IMR-90 (cell line): ENCODE measurements at regions not wholly inside any gene's neighbourhood (a gene's known extent, or its start where the extent isn't known, plus 50 kb on each side); places are given as distances from the start of the nearest gene placed in this dataset.

Experiments used
- ATAC-seq: fragments of 200-7000 bp; cut with Tn5 transposase; 2 replicates; pipeline ENCODE4 v1.9.1; 2020; ENCODE audit warnings: low read depth, mild to moderate bottlenecking, moderate library complexity
- BruUV-seq: library from RNA; stranded (reverse); fragments of 400-500 nt; replicated peaks from 2 replicates; lab custom pipeline; 2021; lab: Mats Ljungman, UMichigan
- CTCF ChIA-PET: fragments of 300-600 bp; formaldehyde crosslinking; extraction: SDS; loops from one replicate; lab custom pipeline; 2021; ENCODE audit warnings: antibody characterized with exemption; lab: Yijun Ruan, JAX
- POLR2A ChIA-PET: fragments of 300-600 bp; sonication (Branson Sonifier 250); formaldehyde crosslinking; loops from one replicate; lab custom pipeline; 2022; ENCODE audit warnings: antibody characterized with exemption; ENCODE audit not compliant: unreplicated experiment; lab: Charles Lee
- DNase-seq: peaks from one replicate; pipeline ENCODE4 v3.0.0; 2013
- H2AFZ ChIP-seq: replicated peaks from 2 replicates; pipeline ENCODE3; 2013; ENCODE audit warnings: low read length, mild to moderate bottlenecking; ENCODE audit not compliant: poor library complexity
- H2AK5ac ChIP-seq: 2 replicates; pipeline ENCODE4 v1.6.1; 2013; ENCODE audit warnings: low read depth, low read length, inconsistent platforms
- H2AK9ac ChIP-seq: replicated peaks from 2 replicates; pipeline ENCODE3; 2013; ENCODE audit warnings: mild to moderate bottlenecking, low read depth, low read length, moderate library complexity; ENCODE audit not compliant: poor library complexity
- H2BK120ac ChIP-seq: 2 replicates; pipeline ENCODE4 v1.6.1; 2013; ENCODE audit warnings: low read depth, low read length, inconsistent platforms
- H2BK15ac ChIP-seq: 3 replicates; pipeline ENCODE4 v1.6.1; 2013; ENCODE audit warnings: low read depth, low read length, inconsistent platforms
- H2BK20ac ChIP-seq: 2 replicates; pipeline ENCODE4 v1.6.1; 2013; ENCODE audit warnings: low read depth, mild to moderate bottlenecking, inconsistent platforms, low read length, moderate library complexity
- H2BK5ac ChIP-seq: 2 replicates; pipeline ENCODE4 v1.6.1; 2013; ENCODE audit warnings: mild to moderate bottlenecking, low read depth, low read length, inconsistent platforms; ENCODE audit not compliant: poor library complexity, severe bottlenecking
- H3K14ac ChIP-seq: replicated peaks from 2 replicates; pipeline ENCODE4 v1.6.1; 2013; ENCODE audit warnings: low read depth, low read length, inconsistent platforms
- H3K18ac ChIP-seq: 2 replicates; pipeline ENCODE4 v1.6.1; 2013; ENCODE audit warnings: low read depth, low read length, control low read depth
- H3K23ac ChIP-seq: 2 replicates; pipeline ENCODE4 v1.6.1; 2013; ENCODE audit warnings: low read depth, low read length, inconsistent platforms
- H3K27ac ChIP-seq: 2 replicates; pipeline ENCODE4 v1.5.1; 2013; ENCODE audit warnings: mild to moderate bottlenecking, control low read depth, low read length; ENCODE audit not compliant: insufficient read depth
- H3K27me3 ChIP-seq: 2 replicates; pipeline ENCODE4 v1.6.1; 2013; ENCODE audit warnings: low read length; ENCODE audit not compliant: control insufficient read depth, insufficient read depth
- H3K36me3 ChIP-seq: 2 replicates; pipeline ENCODE4 v1.6.1; 2013; ENCODE audit warnings: low read length, mixed read lengths; ENCODE audit not compliant: control insufficient read depth, insufficient read depth
- H3K4ac ChIP-seq: 2 replicates; pipeline ENCODE4 v1.6.1; 2013; ENCODE audit warnings: low read depth, low read length, inconsistent platforms
- H3K4me1 ChIP-seq: 2 replicates; pipeline ENCODE4 v1.6.1; 2013; ENCODE audit warnings: low read length, mixed read lengths; ENCODE audit not compliant: control insufficient read depth, insufficient read depth
- H3K4me2 ChIP-seq: 2 replicates; pipeline ENCODE4 v1.6.1; 2013; ENCODE audit warnings: low read depth, mild to moderate bottlenecking, control low read depth, low read length, moderate library complexity
- H3K4me3 ChIP-seq: 2 replicates; pipeline ENCODE4 v1.5.1; 2013; ENCODE audit warnings: low read depth, mild to moderate bottlenecking, control low read depth, low read length, moderate library complexity; ENCODE audit not compliant: insufficient read depth
- H3K56ac ChIP-seq: 2 replicates; pipeline ENCODE4 v1.6.1; 2013; ENCODE audit warnings: low read length, inconsistent platforms; ENCODE audit not compliant: insufficient read depth; ENCODE audit errors: extremely low read depth
- H3K79me1 ChIP-seq, 2 experiments: 2 replicates each; pipeline ENCODE4 v1.6.1; 2013; ENCODE audit warnings: low read length in 2 of 2, inconsistent platforms in 1 of 2, low read depth in 1 of 2
- H3K9ac ChIP-seq: 2 replicates; pipeline ENCODE4 v1.6.1; 2013; ENCODE audit warnings: low read depth, low read length, control low read depth
- H3K9me1 ChIP-seq: 2 replicates; pipeline ENCODE4 v1.6.1; 2013; ENCODE audit warnings: low read length, inconsistent platforms; ENCODE audit not compliant: insufficient read depth
- H3K9me3 ChIP-seq: 2 replicates; pipeline ENCODE4 v1.6.1; 2013; ENCODE audit warnings: low read length; ENCODE audit not compliant: control insufficient read depth, insufficient read depth
- H4K20me1 ChIP-seq: 2 replicates; pipeline ENCODE4 v1.6.1; 2013; ENCODE audit warnings: low read length, inconsistent platforms; ENCODE audit not compliant: insufficient read depth
- H4K5ac ChIP-seq: 2 replicates; pipeline ENCODE4 v1.6.1; 2013; ENCODE audit warnings: mild to moderate bottlenecking, low read depth, low read length, control low read depth
- H4K8ac ChIP-seq, 2 experiments: 2 replicates each; pipeline ENCODE4 v1.6.1; 2013; ENCODE audit warnings: low read depth in 2 of 2, low read length in 2 of 2, control low read depth in 1 of 2, inconsistent platforms in 1 of 2
- H4K91ac ChIP-seq: 2 replicates; pipeline ENCODE4 v1.6.1; 2013; ENCODE audit warnings: low read depth, low read length, inconsistent platforms; ENCODE audit not compliant: insufficient read depth
- CHD1 ChIP-seq: IDR thresholded peaks from 2 replicates; pipeline ENCODE4 v1.6.1; 2012; ENCODE audit warnings: low read depth, low read length, improper control_type of control experiment
- MAZ ChIP-seq: IDR thresholded peaks from 2 replicates; pipeline ENCODE4 v1.6.1; 2012; ENCODE audit warnings: low read depth, mild to moderate bottlenecking, low read length, improper control_type of control experiment, moderate library complexity, borderline replicate concordance
- SMC3 ChIP-seq: fragments of 150-350 bp; IDR thresholded peaks from 2 replicates; pipeline ENCODE4 v1.6.1; 2016; ENCODE audit warnings: low read depth, mild to moderate bottlenecking, antibody characterized with exemption, low read length, moderate library complexity
- WGBS, 2 experiments: methylation state at CpG; one replicate each; pipeline versions ENCODE4 v1.1.5 to v1.1.7; 2013; ENCODE audit warnings: missing lambda C conversion rate in 2 of 2; ENCODE audit not compliant: insufficient read length in 1 of 2; ENCODE audit errors: extremely low coverage in 2 of 2; 5-methylcytosine and 5-hydroxymethylcytosine counted together
- dilution Hi-C: fragments of 300-500 bp; cut with HindIII; formaldehyde crosslinking; loops from one replicate; pipeline ENCODE4 v1.14.3; 2018; ENCODE audit warnings: low sequenced_read_pairs; ENCODE audit not compliant: unreplicated experiment
- in situ Hi-C: fragments of 300-500 bp; cut with MboI; formaldehyde crosslinking; loops from 3 replicates; pipeline ENCODE4 v1.14.3; 2019; ENCODE audit warnings: low sequenced_read_pairs, inconsistent platforms, mixed read lengths
- intact Hi-C: fragments of 100-400 bp; cut with micrococcal nuclease; formaldehyde crosslinking; loops from 2 replicates; pipeline ENCODE4 v1.10.0; 2022

DNA sequence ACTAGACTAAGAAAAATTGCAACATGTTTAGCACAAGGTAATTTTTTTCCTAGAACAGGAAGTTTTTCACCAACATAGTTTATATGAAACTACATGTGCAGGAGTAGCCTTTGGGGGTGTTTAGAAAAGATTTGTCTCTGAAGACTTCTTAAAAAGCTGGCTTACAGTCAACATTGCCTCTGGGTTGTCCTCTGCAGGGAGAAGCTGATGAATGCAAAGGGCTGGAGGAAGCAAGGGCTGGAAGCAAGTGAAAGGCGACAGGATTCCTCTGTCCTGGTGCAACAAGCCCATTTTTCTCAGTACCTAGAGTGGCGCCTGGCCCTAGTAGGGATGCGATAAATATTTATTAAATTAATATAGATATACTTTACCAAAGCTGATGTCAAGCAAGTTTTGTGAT, 180.3 kb upstream of the LCORL start:
- H3K36me3 ChIP-seq, result no peaks in the 10 kb centered on the region
- H3K9me1 ChIP-seq, result no peaks in the 10 kb centered on the region
- WGBS, 2 experiments, result no CpG with 5 or more reads among the region's 3 CpGs

More for the DNA sequence above, 180.3 kb upstream of the LCORL start:
- Histone ChIP-seq H3K27ac (no peak overlapping the region), H4K91ac (no peak overlapping the region), H4K20me1 (no peaks in the 10 kb centered on the region), H3K18ac (no peak overlapping the region), H3K56ac (no peak overlapping the region), H3K4me1 (no peaks in the 10 kb centered on the region), H3K4me3 (no peak overlapping the region), H3K23ac (no peak overlapping the region), H2BK20ac (no peak overlapping the region), H4K5ac (no peak overlapping the region), H3K4ac (no peak overlapping the region), H3K9ac (no peak overlapping the region), H2AFZ (no peak overlapping the region), H2BK120ac (no peak overlapping the region), H2AK5ac (no peak overlapping the region), H3K4me2 (no peak overlapping the region), H2BK5ac (no peak overlapping the region), H3K27me3 (no peaks in the 10 kb centered on the region), H2BK15ac (no peak overlapping the region), H3K14ac (no peak overlapping the region), H3K79me1 (no peaks in the 10 kb centered on the region), H3K9me3 (peaks cover 2% of the 10 kb centered on the region; the same call in 1 of the 2 replicates), H2AK9ac (no peak overlapping the region), H4K8ac (no peak overlapping the region)
- intact Hi-C loops, result no loop called here
- TF ChIP-seq MAZ, result no peak
- no peak for TF ChIP-seq SMC3
- TF ChIP-seq CHD1, result no peak
- ChIA-PET CTCF (no interaction called here), POLR2A (no interaction called here)
- dilution Hi-C loops, result no loop called here
- no TSS peak for BruUV-seq
- in situ Hi-C loops, result no loop called here
- ATAC-seq, result no peak
- no peak for DNase-seq
